Activated CD4-positive, alpha-beta memory T cell treated with anti-CD3 and anti-CD28 coated beads for 36 hours (primary cell): ENCODE measurements at regions not wholly inside any gene's neighbourhood (a gene's known extent, or its start where the extent isn't known, plus 50 kb on each side); places are given as distances from the start of the nearest gene placed in this dataset.

ENCODE experiments used
- CTCF ChIA-PET: fragments of 350-600 bp; sonication (Branson Sonifier 250); formaldehyde crosslinking; loops from one replicate; lab custom pipeline; 2021; ENCODE audit warnings: antibody characterized with exemption, inconsistent platforms; lab: Charles Lee
- POLR2A ChIA-PET: fragments of 350-600 bp; sonication (Branson Sonifier 250); formaldehyde crosslinking; loops from one replicate; lab custom pipeline; 2021; ENCODE audit warnings: antibody characterized with exemption; lab: Charles Lee
- DNase-seq: peaks from one replicate; pipeline ENCODE4 v3.0.0-alpha.2; 2020
- H3K27ac Mint-ChIP-seq: one replicate; pipeline ENCODE4 v1.8.0; 2021; ENCODE audit warnings: mixed read lengths
- H3K27me3 Mint-ChIP-seq: one replicate; pipeline ENCODE4 v1.8.0; 2021; ENCODE audit warnings: mixed read lengths
- H3K36me3 Mint-ChIP-seq: one replicate; pipeline ENCODE4 v1.8.0; 2021; ENCODE audit warnings: mixed read lengths
- H3K4me1 Mint-ChIP-seq: one replicate; pipeline ENCODE4 v1.8.0; 2021; ENCODE audit warnings: low read depth, mixed read lengths
- H3K4me3 Mint-ChIP-seq: one replicate; pipeline ENCODE4 v1.8.0; 2021; ENCODE audit warnings: mild to moderate bottlenecking, mixed read lengths
- H3K9me3 Mint-ChIP-seq: one replicate; pipeline ENCODE4 v1.8.0; 2021; ENCODE audit warnings: mixed read lengths
- intact Hi-C: fragments of 100-400 bp; cut with micrococcal nuclease; formaldehyde crosslinking; loops from one replicate; pipeline ENCODE4 v1.15.1; 2023

- DNase-seq, result no peak
- no peaks in the 10 kb centered on the region for H3K36me3 Mint-ChIP-seq
- H3K9me3 Mint-ChIP-seq, result no peaks in the 10 kb centered on the region
- ChIA-PET CTCF (no interaction called here), POLR2A (no interaction called here)
- H3K27ac Mint-ChIP-seq, result no peak overlapping the region
- H3K4me1 Mint-ChIP-seq, result no peaks in the 10 kb centered on the region
- H3K4me3 Mint-ChIP-seq, result no peak overlapping the region
- intact Hi-C loops, result no loop called here
- H3K27me3 Mint-ChIP-seq, result peaks cover 9% of the 10 kb centered on the region
These were observed 54.3 kb downstream of the FAM241B start for GRCh38 chr10:69684020-69684980.

GRCh38 chr10:69684981-69685353, 54.9 kb downstream of the FAM241B start:
- H3K27me3 Mint-ChIP-seq, result peaks cover 5% of the 10 kb centered on the region
- CTCF ChIA-PET, result no interaction called here
- no peaks in the 10 kb centered on the region for H3K4me1 Mint-ChIP-seq
- DNase-seq, result no peak
- POLR2A ChIA-PET, result no interaction called here
- intact Hi-C loops, result no loop called here
- H3K9me3 Mint-ChIP-seq, result no peaks in the 10 kb centered on the region
- H3K27ac Mint-ChIP-seq, result no peak overlapping the region
- no peak overlapping the region for H3K4me3 Mint-ChIP-seq
- H3K36me3 Mint-ChIP-seq, result no peaks in the 10 kb centered on the region

DNA sequence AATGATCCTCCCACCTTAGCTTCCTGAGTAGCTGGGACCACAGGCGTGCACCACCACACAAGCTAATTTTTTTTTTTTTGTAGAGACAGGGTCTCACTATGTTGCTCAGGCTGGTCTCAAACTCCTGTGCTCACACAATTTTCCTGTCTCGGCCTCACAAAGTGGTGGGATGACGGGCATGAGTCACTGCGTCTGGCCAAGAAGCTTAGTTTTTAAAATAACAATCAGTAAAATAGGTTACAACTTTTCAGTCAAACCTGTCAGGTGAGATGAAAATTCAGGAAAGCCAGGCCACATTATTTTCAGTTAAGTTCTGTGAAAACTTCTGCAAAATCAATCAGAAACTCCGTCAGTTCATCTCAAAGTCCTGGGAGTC, 55.4 kb downstream of the FAM241B start:
- peaks cover 3% of the 10 kb centered on the region for H3K27me3 Mint-ChIP-seq
- no peaks in the 10 kb centered on the region for H3K4me1 Mint-ChIP-seq
- ChIA-PET POLR2A (no interaction called here), CTCF (no interaction called here)
- H3K4me3 Mint-ChIP-seq, result no peak overlapping the region
- H3K36me3 Mint-ChIP-seq, result no peaks in the 10 kb centered on the region
- intact Hi-C loops, result no loop called here
- DNase-seq, result no peak
- H3K9me3 Mint-ChIP-seq, result no peaks in the 10 kb centered on the region
- no peak overlapping the region for H3K27ac Mint-ChIP-seq

- DNase-seq, result no peak
- H3K27me3 Mint-ChIP-seq, result peaks cover 3% of the 10 kb centered on the region
- CTCF ChIA-PET, result no interaction called here
These were observed 55.9 kb downstream of the FAM241B start for GRCh38 chr10:69685802-69686585.

GRCh38 chr10:69686866-69687265, 56.8 kb downstream of the FAM241B start:
- intact Hi-C loops, result no loop called here
- Mint-ChIP-seq H3K9me3 (no peaks in the 10 kb centered on the region), H3K4me3 (no peak overlapping the region), H3K27me3 (peaks cover 1% of the 10 kb centered on the region), H3K36me3 (no peaks in the 10 kb centered on the region), H3K4me1 (no peaks in the 10 kb centered on the region), H3K27ac (no peak overlapping the region)
- ChIA-PET CTCF (interaction anchor here (1.5 kb wide), 1 partner anchor 11 kb away, joined by 3 read pairs; no protein-coding TSS in a partner anchor), POLR2A (no interaction called here)
- DNase-seq, result no peak

More at GRCh38 chr10:69685802-69686585, 55.9 kb downstream of the FAM241B start:
- no peaks in the 10 kb centered on the region for H3K36me3 Mint-ChIP-seq
- intact Hi-C loops, result no loop called here
- H3K4me1 Mint-ChIP-seq, result no peaks in the 10 kb centered on the region
- POLR2A ChIA-PET, result no interaction called here
- H3K9me3 Mint-ChIP-seq, result no peaks in the 10 kb centered on the region
- no peak overlapping the region for H3K27ac Mint-ChIP-seq
- no peak overlapping the region for H3K4me3 Mint-ChIP-seq

- CTCF ChIA-PET, result interaction anchor here (1.5 kb wide), 1 partner anchor 10 kb away, joined by 3 read pairs; no protein-coding TSS in a partner anchor
- Mint-ChIP-seq H3K4me3 (no peak overlapping the region), H3K9me3 (no peaks in the 10 kb centered on the region), H3K4me1 (no peaks in the 10 kb centered on the region), H3K36me3 (no peaks in the 10 kb centered on the region), H3K27me3 (no peaks in the 10 kb centered on the region), H3K27ac (no peak overlapping the region)
- DNase-seq, result no peak
- POLR2A ChIA-PET, result no interaction called here
- intact Hi-C loops, result no loop called here
These were observed 57.4 kb downstream of the FAM241B start for GRCh38 chr10:69687426-69687825.

- Mint-ChIP-seq H3K27me3 (no peaks in the 10 kb centered on the region), H3K4me1 (no peaks in the 10 kb centered on the region), H3K4me3 (no peak overlapping the region), H3K27ac (no peak overlapping the region), H3K9me3 (no peaks in the 10 kb centered on the region), H3K36me3 (no peaks in the 10 kb centered on the region)
- POLR2A ChIA-PET, result no interaction called here
- CTCF ChIA-PET, result interaction anchor here (0.6 kb wide), 1 partner anchor 84 kb away, joined by 7 read pairs; no protein-coding TSS in a partner anchor
- intact Hi-C loops, result no loop called here
- DNase-seq, result no peak
These were observed 62.2 kb downstream of the FAM241B start for GRCh38 chr10:69692267-69692666.

DNA sequence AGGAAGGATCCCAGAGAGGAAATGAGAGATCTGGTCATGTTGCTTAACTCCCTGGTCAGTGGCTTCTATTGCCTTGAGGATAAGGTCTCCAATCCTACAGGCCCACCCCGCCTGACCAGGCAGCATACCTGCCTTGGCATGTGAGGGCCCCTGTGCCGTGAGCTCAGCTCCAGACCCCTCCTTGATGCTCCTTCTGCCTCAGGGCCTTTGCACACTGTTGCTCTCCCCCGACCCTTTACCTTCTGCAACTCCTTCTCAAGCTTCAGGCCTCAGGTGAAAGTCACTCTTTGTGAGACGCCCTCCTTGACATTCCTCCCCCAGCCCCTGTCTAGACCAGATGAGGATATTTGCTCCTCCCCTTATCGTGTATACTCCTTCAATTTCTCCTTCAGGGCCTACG, 62.8 kb downstream of the FAM241B start:
- no peak overlapping the region for H3K4me3 Mint-ChIP-seq
- no peaks in the 10 kb centered on the region for H3K4me1 Mint-ChIP-seq
- POLR2A ChIA-PET, result no interaction called here
- DNase-seq, result no peak
- no peaks in the 10 kb centered on the region for H3K36me3 Mint-ChIP-seq
- CTCF ChIA-PET, result no interaction called here
- H3K27me3 Mint-ChIP-seq, result no peaks in the 10 kb centered on the region
- intact Hi-C loops, result no loop called here
- no peaks in the 10 kb centered on the region for H3K9me3 Mint-ChIP-seq
- H3K27ac Mint-ChIP-seq, result no peak overlapping the region

- Mint-ChIP-seq H3K9me3 (no peaks in the 10 kb centered on the region), H3K4me3 (no peak overlapping the region), H3K27ac (no peak overlapping the region), H3K4me1 (no peaks in the 10 kb centered on the region), H3K27me3 (no peaks in the 10 kb centered on the region), H3K36me3 (no peaks in the 10 kb centered on the region)
- intact Hi-C loops, result no loop called here
- no peak for DNase-seq
- POLR2A ChIA-PET, result no interaction called here
- CTCF ChIA-PET, result no interaction called here
These were observed 63.8 kb downstream of the FAM241B start for GRCh38 chr10:69693886-69694285.

- CTCF ChIA-PET, result interaction anchor here (0.6 to 1.7 kb wide), 10 partner anchors 16 to 263 kb away, joined by 3 to 7 read pairs (median 3); no protein-coding TSS in a partner anchor
- no peak overlapping the region for H3K4me3 Mint-ChIP-seq
- DNase-seq, result peak; percentile 35
These were observed 66.2 kb downstream of the FAM241B start for GRCh38 chr10:69696073-69696731.

GRCh38 chr10:69697006-69697405, 67.0 kb downstream of the FAM241B start:
- intact Hi-C loops, result no loop called here
- no peak overlapping the region for H3K27ac Mint-ChIP-seq
- ChIA-PET CTCF (interaction anchor here (0.7 to 1.7 kb wide), 7 partner anchors 16 to 33 kb away, joined by 3 to 7 read pairs (median 3); no protein-coding TSS in a partner anchor), POLR2A (no interaction called here)
- DNase-seq, result no peak
- H3K9me3 Mint-ChIP-seq, result no peaks in the 10 kb centered on the region
- H3K4me3 Mint-ChIP-seq, result no peak overlapping the region
- no peaks in the 10 kb centered on the region for H3K36me3 Mint-ChIP-seq
- H3K27me3 Mint-ChIP-seq, result peaks cover 14% of the 10 kb centered on the region
- H3K4me1 Mint-ChIP-seq, result no peaks in the 10 kb centered on the region

More at GRCh38 chr10:69696073-69696731, 66.2 kb downstream of the FAM241B start:
- Mint-ChIP-seq H3K4me1 (no peaks in the 10 kb centered on the region), H3K9me3 (no peaks in the 10 kb centered on the region), H3K36me3 (no peaks in the 10 kb centered on the region), H3K27me3 (peaks cover 9% of the 10 kb centered on the region), H3K27ac (no peak overlapping the region)
- POLR2A ChIA-PET, result no interaction called here
- intact Hi-C loops, result no loop called here

GRCh38 chr10:69703256-69703655, 73.2 kb downstream of the FAM241B start:
- DNase-seq, result no peak
- intact Hi-C loops, result no loop called here
- H3K9me3 Mint-ChIP-seq, result peaks cover 13% of the 10 kb centered on the region
- no peak overlapping the region for H3K27ac Mint-ChIP-seq
- POLR2A ChIA-PET, result no interaction called here
- peaks cover 7% of the 10 kb centered on the region for H3K36me3 Mint-ChIP-seq
- H3K4me3 Mint-ChIP-seq, result no peak overlapping the region
- CTCF ChIA-PET, result no interaction called here
- peaks cover 55% of the 10 kb centered on the region for H3K27me3 Mint-ChIP-seq
- peaks cover 4% of the 10 kb centered on the region for H3K4me1 Mint-ChIP-seq
